ENCODE measurements at regions not wholly inside any gene's neighbourhood (a gene's known extent, or its start where the extent isn't known, plus 50 kb on each side); places are given as distances from the start of the nearest gene placed in this dataset.

- no peak for DNase-seq (ENCODE audit: low read depth)
Observed at GRCh38 chr10:128281861-128282260, 155.6 kb upstream of the MKI67 start.

DNA sequence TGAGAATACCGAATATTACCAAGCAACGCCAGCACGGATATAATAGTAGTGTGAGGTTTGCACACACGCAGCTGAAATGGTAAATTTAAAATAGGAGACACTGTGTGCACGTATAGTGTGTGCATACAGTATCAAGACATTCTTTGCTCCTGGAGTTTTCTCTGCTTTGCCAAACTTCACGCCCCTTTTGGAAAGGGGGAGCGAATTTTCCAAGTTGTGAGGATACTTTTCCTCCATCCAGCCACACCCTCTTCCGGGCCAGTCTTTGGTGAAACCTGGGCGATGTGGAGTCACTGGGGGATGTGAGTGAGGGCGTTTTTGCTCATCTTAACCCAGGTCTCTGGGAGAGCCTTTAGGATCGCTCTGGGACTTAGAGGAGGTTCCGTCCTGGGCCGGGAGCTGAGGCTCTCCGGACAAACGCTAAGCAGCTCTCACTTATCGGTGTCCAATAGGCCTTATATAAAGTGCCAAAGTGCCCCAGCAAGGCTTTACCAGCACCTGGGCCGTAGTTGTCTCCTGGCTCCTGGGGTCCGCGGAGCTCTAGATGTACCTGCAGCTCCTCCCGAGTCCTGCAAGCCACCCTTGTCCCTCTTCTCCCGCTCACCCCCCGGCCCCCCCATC, 160.0 kb upstream of the MKI67 start:
- DNase-seq (ENCODE audit: low read depth) = no peak

DNA sequence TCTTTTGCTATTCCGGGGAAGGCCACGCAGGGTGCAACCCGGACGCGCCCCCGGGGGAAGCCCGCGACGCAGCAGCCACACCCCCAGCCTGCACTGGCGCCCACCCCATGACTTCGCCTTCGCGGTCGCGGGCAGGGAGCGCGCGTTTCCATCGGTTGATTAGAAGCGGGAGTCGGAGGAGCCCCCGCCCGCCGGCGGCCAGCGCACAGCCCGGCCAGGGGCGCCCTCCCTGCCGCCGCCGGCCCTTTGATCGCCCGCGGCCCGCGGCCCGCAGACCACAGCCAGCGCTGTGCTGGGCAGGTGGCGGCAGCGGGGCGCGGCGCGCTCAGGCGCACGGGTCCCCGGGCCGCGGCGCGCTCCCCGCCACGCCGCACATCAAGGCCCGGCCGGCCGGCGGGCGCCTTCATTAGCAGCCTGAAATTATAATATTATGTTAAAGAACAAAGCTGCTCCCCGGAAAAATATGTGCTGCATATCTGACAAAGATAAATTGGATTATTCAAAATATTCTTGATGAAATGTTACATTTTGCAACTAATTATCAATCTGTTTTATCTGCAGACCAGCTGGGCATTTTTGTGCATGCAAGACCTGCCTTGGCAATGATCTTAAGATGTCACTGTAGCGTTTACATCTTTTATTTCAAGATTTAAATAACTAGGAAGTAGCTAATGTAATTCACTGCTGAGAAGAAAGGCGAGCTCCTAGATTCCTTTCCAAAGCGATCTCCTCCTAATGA, 160.7 kb upstream of the MKI67 start:
- no peak for DNase-seq (ENCODE audit: low read depth)

DNA sequence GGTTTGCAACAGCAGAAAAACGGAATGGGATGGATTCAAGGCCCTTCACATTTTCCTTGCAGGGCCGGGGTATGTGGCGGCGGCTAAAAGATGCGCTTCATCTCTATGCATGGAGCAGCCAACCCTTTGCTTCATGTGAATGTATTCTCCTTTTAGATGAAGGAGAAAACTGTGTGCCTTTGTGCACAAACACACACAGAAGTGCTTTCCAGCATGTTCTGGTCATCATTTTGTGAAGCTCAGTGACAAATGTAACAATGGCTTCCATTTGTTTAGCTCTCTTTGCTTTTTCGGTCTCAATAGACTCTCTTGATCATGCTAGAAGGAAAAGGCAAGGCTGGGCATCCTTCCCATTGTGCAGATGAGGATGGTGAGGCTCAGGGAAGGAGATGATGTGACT, 161.7 kb upstream of the MKI67 start:
- no peak for DNase-seq (ENCODE audit: low read depth)

GRCh38 chr10:128289621-128290020, 163.4 kb upstream of the MKI67 start:
- no peak for DNase-seq (ENCODE audit: low read depth)

- DNase-seq (ENCODE audit: low read depth) = no peak
Observed at GRCh38 chr10:128295003-128295402, 168.8 kb upstream of the MKI67 start.

DNA sequence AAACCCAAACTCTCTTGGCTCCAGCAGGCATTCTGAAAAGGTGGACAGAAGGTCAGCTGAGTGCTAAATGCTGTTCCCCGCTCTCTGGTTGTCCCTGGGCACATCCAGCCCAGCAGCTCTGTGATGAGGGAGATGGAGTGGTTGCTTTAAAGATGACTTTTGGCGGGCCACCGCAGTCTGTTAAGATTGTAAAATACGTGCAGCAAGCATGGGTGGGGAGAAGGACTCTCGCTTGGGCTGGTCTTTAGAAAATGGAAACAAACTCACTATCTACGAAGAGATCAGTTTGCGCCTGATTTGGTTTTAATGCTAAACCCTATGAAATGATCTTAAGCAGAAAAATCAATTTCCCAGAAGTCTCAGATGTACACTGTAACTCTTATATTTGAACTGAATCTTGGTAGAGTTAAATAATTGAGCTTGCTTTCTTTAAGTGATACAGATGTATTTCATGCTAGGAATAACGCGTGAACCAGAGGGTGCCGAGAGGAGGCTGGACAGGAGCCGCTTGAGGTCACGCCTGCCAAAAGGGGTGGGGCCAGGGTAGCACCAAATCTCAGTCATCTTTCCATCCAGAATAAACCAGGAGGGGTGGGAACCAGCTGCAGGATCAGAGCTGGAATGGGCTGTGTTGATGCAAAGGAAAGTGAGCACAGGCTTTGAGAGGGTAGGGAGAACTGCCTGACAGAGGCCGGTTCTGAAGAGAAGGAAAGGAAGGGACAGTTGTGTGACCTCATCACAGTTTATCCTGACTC, 170.2 kb upstream of the MKI67 start:
- no peak for DNase-seq (ENCODE audit: low read depth)

- no peak for DNase-seq (ENCODE audit: low read depth)
Observed at GRCh38 chr10:128297709-128298378, 171.6 kb upstream of the MKI67 start.

DNA sequence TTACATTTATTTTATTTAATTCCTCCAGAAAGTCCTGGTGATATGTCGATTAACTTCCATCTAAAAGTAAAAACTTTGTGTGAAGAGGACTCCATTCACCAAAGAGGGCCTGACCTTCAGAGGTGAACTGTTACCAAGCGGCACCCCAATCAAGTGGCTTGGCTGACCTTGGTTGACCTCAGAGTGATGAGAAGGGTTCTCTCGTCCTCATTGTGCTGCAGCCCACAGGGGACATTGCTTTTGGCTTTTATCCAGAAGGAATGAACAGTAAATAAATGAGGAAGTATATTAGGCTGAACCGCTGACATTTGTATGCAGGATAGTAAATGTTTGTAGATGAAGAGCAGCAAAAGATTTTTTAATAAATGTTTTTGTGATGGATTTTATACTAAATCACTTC, 172.4 kb upstream of the MKI67 start:
- DNase-seq (ENCODE audit: low read depth) = no peak

- DNase-seq (ENCODE audit: low read depth) = no peak
Observed at GRCh38 chr10:128300290-128300824, 174.1 kb upstream of the MKI67 start.

DNA sequence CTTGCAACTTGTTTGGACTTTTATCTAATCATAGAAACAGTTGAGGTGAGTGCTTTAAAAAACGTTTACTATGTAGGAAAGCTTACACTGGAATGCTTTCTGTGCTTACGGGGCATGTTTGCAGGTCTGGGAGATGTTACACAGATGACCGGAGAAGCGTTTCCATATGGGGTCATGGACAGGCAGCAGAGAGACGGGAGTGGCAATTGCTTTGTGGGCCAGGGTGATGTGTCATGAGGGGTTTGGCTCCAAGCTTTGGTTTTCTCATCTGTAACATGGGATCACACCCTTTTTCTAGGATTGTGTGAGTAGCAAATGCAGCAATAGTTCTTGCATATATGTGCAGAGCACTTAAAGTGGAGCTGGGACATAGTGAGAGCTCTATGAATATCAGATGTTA, 174.8 kb upstream of the MKI67 start:
- no peak for DNase-seq (ENCODE audit: low read depth)

DNA sequence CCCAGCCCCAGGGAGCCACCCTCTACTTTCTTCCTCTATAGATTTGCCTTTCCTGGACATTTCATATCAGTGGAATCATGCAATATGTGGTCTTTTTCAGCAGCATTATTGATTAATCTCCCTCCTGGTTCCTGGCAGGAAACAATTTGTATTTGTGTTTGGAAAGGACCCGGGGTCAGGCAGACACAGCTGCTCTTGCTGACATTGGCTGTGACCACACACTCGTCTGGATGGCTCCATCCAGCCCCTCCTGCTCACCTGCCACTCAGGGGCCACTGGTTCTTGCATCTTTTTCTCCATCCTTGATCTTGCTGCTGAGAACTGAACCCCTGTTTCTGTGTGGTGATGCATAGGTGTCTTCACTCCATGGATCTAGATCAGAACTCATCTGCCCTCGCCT, 176.6 kb upstream of the MKI67 start:
- no peak for DNase-seq (ENCODE audit: low read depth)

DNA sequence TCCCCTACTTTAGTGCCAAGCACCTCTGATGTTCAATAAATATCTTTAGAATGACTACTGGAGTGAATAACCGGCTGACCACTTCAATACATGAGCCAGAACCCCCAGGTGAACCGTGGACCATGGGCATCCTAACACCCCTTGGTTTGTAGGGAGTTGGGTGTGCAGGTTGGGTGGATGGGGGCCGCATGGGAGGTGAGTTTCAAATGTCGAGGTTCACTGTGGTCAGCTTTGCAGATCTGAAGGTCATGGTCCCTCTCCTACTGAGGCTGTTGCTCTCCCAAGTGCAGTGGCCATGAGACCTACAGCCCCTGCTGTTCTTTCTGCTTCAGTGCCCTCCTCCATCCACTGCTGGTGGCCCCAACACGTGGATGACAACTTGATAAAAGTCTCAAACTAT, 178.0 kb upstream of the MKI67 start:
- DNase-seq (ENCODE audit: low read depth) = no peak

GRCh38 chr10:128305601-128306345, 179.6 kb upstream of the MKI67 start:
- no peak for DNase-seq (ENCODE audit: low read depth)

- no peak for DNase-seq (ENCODE audit: low read depth)
Observed at GRCh38 chr10:128306535-128306934, 180.3 kb upstream of the MKI67 start.

- DNase-seq (ENCODE audit: low read depth) = no peak
Observed at GRCh38 chr10:128306966-128307365, 180.7 kb upstream of the MKI67 start.

DNA sequence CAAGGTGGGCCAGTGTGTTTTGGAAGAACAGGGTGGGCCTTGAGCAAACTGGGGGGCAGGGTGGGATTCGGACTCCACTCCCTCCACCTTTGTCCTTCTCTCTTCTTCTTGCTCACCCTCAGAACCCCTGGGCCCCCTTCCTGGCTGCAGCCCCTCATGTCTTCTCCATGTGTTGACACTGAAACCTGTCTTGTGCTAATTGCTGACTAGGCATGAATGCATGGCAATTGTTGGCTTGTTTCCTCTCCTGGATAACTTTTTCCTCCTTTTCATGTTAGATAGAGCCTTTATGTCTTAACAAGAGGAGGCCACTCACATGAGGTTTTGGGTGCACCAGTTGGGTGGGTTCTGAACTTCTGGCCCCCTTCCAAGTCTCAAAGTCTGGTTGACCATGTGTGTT, 181.6 kb upstream of the MKI67 start:
- no peak for DNase-seq (ENCODE audit: low read depth)

- no peak for DNase-seq (ENCODE audit: low read depth)
Observed at GRCh38 chr10:128310971-128311658, 184.9 kb upstream of the MKI67 start.

- no peak for DNase-seq (ENCODE audit: low read depth)
Observed at GRCh38 chr10:128312250-128312649, 186.0 kb upstream of the MKI67 start.

GRCh38 chr10:128314686-128315085, 188.5 kb upstream of the MKI67 start:
- no peak for DNase-seq (ENCODE audit: low read depth)

- DNase-seq (ENCODE audit: low read depth) = no peak
Observed at GRCh38 chr10:128316121-128316726, 190.0 kb upstream of the MKI67 start.
